Mesendoderm (in vitro differentiated cells): ENCODE measurements at regions not wholly inside any gene's neighbourhood (a gene's known extent, or its start where the extent isn't known, plus 50 kb on each side); places are given as distances from the start of the nearest gene placed in this dataset.

Experiments used
- DNase-seq: peaks from one replicate; pipeline ENCODE4 v3.0.0; 2013
- H2AK5ac ChIP-seq: 2 replicates; pipeline ENCODE4 v1.6.1; 2013; ENCODE audit warnings: low read length, inconsistent platforms
- H2BK120ac ChIP-seq: 2 replicates; pipeline ENCODE4 v1.6.1; 2013; ENCODE audit warnings: low read depth, mild to moderate bottlenecking, low read length, moderate library complexity, mixed read lengths
- H2BK15ac ChIP-seq: replicated peaks from 2 replicates; pipeline ENCODE4 v1.6.1; 2013; ENCODE audit warnings: low read depth, mild to moderate bottlenecking, moderate library complexity
- H2BK5ac ChIP-seq: 2 replicates; pipeline ENCODE4 v1.6.1; 2013; ENCODE audit warnings: low read length, inconsistent platforms
- H3K18ac ChIP-seq: 2 replicates; pipeline ENCODE4 v1.6.1; 2013; ENCODE audit warnings: mild to moderate bottlenecking, low read length, mixed read lengths
- H3K23ac ChIP-seq: one replicate; pipeline ENCODE4 v1.6.1; 2013; ENCODE audit warnings: low read length
- H3K27ac ChIP-seq: 2 replicates; pipeline ENCODE4 v1.5.1; 2013; ENCODE audit warnings: low read depth, mild to moderate bottlenecking, inconsistent platforms, low read length, moderate library complexity
- H3K27me3 ChIP-seq: 2 replicates; pipeline ENCODE4 v1.6.1; 2013; ENCODE audit warnings: low read length, control low read depth, mild to moderate bottlenecking, inconsistent platforms; ENCODE audit not compliant: insufficient read depth, poor library complexity
- H3K36me3 ChIP-seq: 2 replicates; pipeline ENCODE4 v1.6.1; 2013; ENCODE audit warnings: low read length, inconsistent platforms; ENCODE audit not compliant: control insufficient read depth, insufficient read depth
- H3K4ac ChIP-seq: one replicate; pipeline ENCODE4 v1.6.1; 2013; ENCODE audit warnings: low read depth, mild to moderate bottlenecking, low read length, moderate library complexity
- H3K4me1 ChIP-seq: 2 replicates; pipeline ENCODE4 v1.6.1; 2013; ENCODE audit warnings: low read depth, low read length, inconsistent platforms; ENCODE audit not compliant: control insufficient read depth
- H3K4me2 ChIP-seq: 2 replicates; pipeline ENCODE4 v1.6.1; 2013; ENCODE audit warnings: low read length
- H3K4me3 ChIP-seq: 2 replicates; pipeline ENCODE4 v1.5.1; 2013; ENCODE audit warnings: mild to moderate bottlenecking, low read length
- H3K56ac ChIP-seq: one replicate; pipeline ENCODE4 v1.6.1; 2013; ENCODE audit warnings: low read length
- H3K79me1 ChIP-seq: 2 replicates; pipeline ENCODE4 v1.6.1; 2013; ENCODE audit warnings: low read length, inconsistent platforms
- H3K79me2 ChIP-seq: 2 replicates; pipeline ENCODE4 v1.6.1; 2013; ENCODE audit warnings: mild to moderate bottlenecking, low read length; ENCODE audit not compliant: control insufficient read depth, insufficient read depth
- H3K9ac ChIP-seq: 2 replicates; pipeline ENCODE4 v1.6.1; 2013; ENCODE audit warnings: low read length, inconsistent platforms
- H4K5ac ChIP-seq: one replicate; pipeline ENCODE4 v1.6.1; 2013; ENCODE audit warnings: low read length
- H4K8ac ChIP-seq: one replicate; pipeline ENCODE4 v1.6.1; 2013; ENCODE audit warnings: low read depth, mild to moderate bottlenecking, control low read depth, low read length, moderate library complexity
- WGBS: extraction: QIAGEN DNeasy Blood & Tissue Kit; methylation state at CpG from one replicate; pipeline ENCODE4 v1.1.7; 2013; ENCODE audit warnings: low lambda C conversion rate, missing lambda C conversion rate; ENCODE audit not compliant: insufficient coverage; ENCODE audit errors: extremely low coverage; 5-methylcytosine and 5-hydroxymethylcytosine counted together

GRCh38 chr7:46349490-46349889 lies 428.4 kb upstream of the IGFBP3 start:
- Histone ChIP-seq H4K8ac (no peak overlapping the region), H2BK120ac (no peak overlapping the region), H2BK5ac (no peak overlapping the region), H3K27me3 (no peaks in the 10 kb centered on the region), H2AK5ac (no peak overlapping the region), H3K4me3 (no peak overlapping the region), H3K27ac (no peak overlapping the region), H3K79me2 (no peaks in the 10 kb centered on the region), H3K18ac (no peak overlapping the region), H2BK15ac (no peak overlapping the region), H3K36me3 (no peaks in the 10 kb centered on the region), H3K4ac (no peak overlapping the region), H3K79me1 (no peaks in the 10 kb centered on the region), H3K4me1 (no peaks in the 10 kb centered on the region), H4K5ac (no peak overlapping the region), H3K23ac (no peak overlapping the region), H3K9ac (no peak overlapping the region), H3K4me2 (no peak overlapping the region), H3K56ac (no peak overlapping the region)
- WGBS, result no CpG with 5 or more reads among the region's 2 CpGs
- DNase-seq, result no peak

GRCh38 chr7:46344533-46344932 lies 423.5 kb upstream of the IGFBP3 start:
- no CpG with 5 or more reads among the region's 4 CpGs for WGBS

GRCh38 chr7:46343802-46344201 lies 422.7 kb upstream of the IGFBP3 start:
- no peak overlapping the region for H2BK15ac ChIP-seq

More at GRCh38 chr7:46344533-46344932, 423.5 kb upstream of the IGFBP3 start:
- Histone ChIP-seq H3K4ac (no peak overlapping the region), H3K4me2 (no peak overlapping the region), H3K56ac (no peak overlapping the region), H3K79me2 (no peaks in the 10 kb centered on the region), H3K79me1 (no peaks in the 10 kb centered on the region), H2BK120ac (no peak overlapping the region), H3K23ac (no peak overlapping the region), H4K5ac (no peak overlapping the region), H3K27me3 (no peaks in the 10 kb centered on the region), H3K9ac (no peak overlapping the region), H3K4me1 (no peaks in the 10 kb centered on the region), H2AK5ac (no peak overlapping the region), H2BK15ac (no peak overlapping the region), H3K36me3 (no peaks in the 10 kb centered on the region), H3K4me3 (no peak overlapping the region), H4K8ac (no peak overlapping the region), H2BK5ac (no peak overlapping the region), H3K18ac (no peak overlapping the region), H3K27ac (no peak overlapping the region)
- DNase-seq, result no peak

GRCh38 chr7:46322937-46323336 lies 401.9 kb upstream of the IGFBP3 start:
- no peak overlapping the region for H2BK15ac ChIP-seq
- H3K36me3 ChIP-seq, result no peaks in the 10 kb centered on the region
- no peak overlapping the region for H3K4me2 ChIP-seq
- H4K5ac ChIP-seq, result no peak overlapping the region
- H2AK5ac ChIP-seq, result no peak overlapping the region
- no peaks in the 10 kb centered on the region for H3K79me2 ChIP-seq
- DNase-seq, result no peak
- WGBS, result no CpG with 5 or more reads among the region's 4 CpGs
- no peak overlapping the region for H3K18ac ChIP-seq
- no peak overlapping the region for H3K4me3 ChIP-seq
- no peaks in the 10 kb centered on the region for H3K4me1 ChIP-seq
- H3K79me1 ChIP-seq, result no peaks in the 10 kb centered on the region
- no peak overlapping the region for H2BK120ac ChIP-seq
- no peak overlapping the region for H2BK5ac ChIP-seq
- H3K9ac ChIP-seq, result no peak overlapping the region
- H3K27ac ChIP-seq, result no peak overlapping the region
- H3K27me3 ChIP-seq, result no peaks in the 10 kb centered on the region
- H3K23ac ChIP-seq, result no peak overlapping the region
- H3K56ac ChIP-seq, result no peak overlapping the region
- no peak overlapping the region for H4K8ac ChIP-seq
- no peak overlapping the region for H3K4ac ChIP-seq

More at GRCh38 chr7:46343802-46344201, 422.7 kb upstream of the IGFBP3 start:
- Histone ChIP-seq H4K8ac (no peak overlapping the region), H2BK120ac (no peak overlapping the region), H3K27me3 (no peaks in the 10 kb centered on the region), H4K5ac (no peak overlapping the region), H3K4me3 (no peak overlapping the region), H3K79me1 (no peaks in the 10 kb centered on the region), H2BK5ac (no peak overlapping the region), H3K9ac (no peak overlapping the region), H3K18ac (no peak overlapping the region), H3K36me3 (no peaks in the 10 kb centered on the region), H2AK5ac (no peak overlapping the region), H3K27ac (no peak overlapping the region), H3K4me2 (no peak overlapping the region), H3K4me1 (no peaks in the 10 kb centered on the region), H3K4ac (no peak overlapping the region), H3K23ac (no peak overlapping the region), H3K56ac (no peak overlapping the region), H3K79me2 (no peaks in the 10 kb centered on the region)
- no CpG with 5 or more reads among the region's 1 CpG for WGBS
- no peak for DNase-seq

GRCh38 chr7:46321556-46322205 lies 400.6 kb upstream of the IGFBP3 start:
- Histone ChIP-seq H3K27me3 (no peaks in the 10 kb centered on the region), H4K8ac (no peak overlapping the region), H3K23ac (no peak overlapping the region), H2AK5ac (no peak overlapping the region), H3K79me1 (no peaks in the 10 kb centered on the region), H3K4ac (no peak overlapping the region), H4K5ac (no peak overlapping the region), H3K9ac (no peak overlapping the region), H3K79me2 (no peaks in the 10 kb centered on the region), H2BK120ac (no peak overlapping the region), H2BK15ac (no peak overlapping the region), H3K56ac (no peak overlapping the region), H3K18ac (no peak overlapping the region), H3K4me3 (no peak overlapping the region), H3K4me2 (no peak overlapping the region), H3K4me1 (no peaks in the 10 kb centered on the region), H3K27ac (no peak overlapping the region), H3K36me3 (no peaks in the 10 kb centered on the region), H2BK5ac (no peak overlapping the region)
- no CpG with 5 or more reads among the region's 11 CpGs for WGBS
- DNase-seq, result no peak

- H3K4ac ChIP-seq, result no peak overlapping the region
- DNase-seq, result no peak
- no peak overlapping the region for H4K5ac ChIP-seq
- H3K27ac ChIP-seq, result no peak overlapping the region
- no peak overlapping the region for H2BK120ac ChIP-seq
- H3K79me2 ChIP-seq, result no peaks in the 10 kb centered on the region
- no peak overlapping the region for H2AK5ac ChIP-seq
- H3K4me3 ChIP-seq, result no peak overlapping the region
- no peaks in the 10 kb centered on the region for H3K4me1 ChIP-seq
- no peak overlapping the region for H4K8ac ChIP-seq
- H2BK5ac ChIP-seq, result no peak overlapping the region
- no peak overlapping the region for H3K9ac ChIP-seq
- no peaks in the 10 kb centered on the region for H3K27me3 ChIP-seq
- H3K18ac ChIP-seq, result no peak overlapping the region
- no CpG with 5 or more reads among the region's 3 CpGs for WGBS
- H3K79me1 ChIP-seq, result no peaks in the 10 kb centered on the region
- H3K36me3 ChIP-seq, result no peaks in the 10 kb centered on the region
- no peak overlapping the region for H3K4me2 ChIP-seq
- no peak overlapping the region for H3K23ac ChIP-seq
- no peak overlapping the region for H2BK15ac ChIP-seq
- no peak overlapping the region for H3K56ac ChIP-seq
These were observed 399.9 kb upstream of the IGFBP3 start for GRCh38 chr7:46320956-46321355.
